ENCODE measurements at regions not wholly inside any gene's neighbourhood (a gene's known extent, or its start where the extent isn't known, plus 50 kb on each side); places are given as distances from the start of the nearest gene placed in this dataset.

DNA sequence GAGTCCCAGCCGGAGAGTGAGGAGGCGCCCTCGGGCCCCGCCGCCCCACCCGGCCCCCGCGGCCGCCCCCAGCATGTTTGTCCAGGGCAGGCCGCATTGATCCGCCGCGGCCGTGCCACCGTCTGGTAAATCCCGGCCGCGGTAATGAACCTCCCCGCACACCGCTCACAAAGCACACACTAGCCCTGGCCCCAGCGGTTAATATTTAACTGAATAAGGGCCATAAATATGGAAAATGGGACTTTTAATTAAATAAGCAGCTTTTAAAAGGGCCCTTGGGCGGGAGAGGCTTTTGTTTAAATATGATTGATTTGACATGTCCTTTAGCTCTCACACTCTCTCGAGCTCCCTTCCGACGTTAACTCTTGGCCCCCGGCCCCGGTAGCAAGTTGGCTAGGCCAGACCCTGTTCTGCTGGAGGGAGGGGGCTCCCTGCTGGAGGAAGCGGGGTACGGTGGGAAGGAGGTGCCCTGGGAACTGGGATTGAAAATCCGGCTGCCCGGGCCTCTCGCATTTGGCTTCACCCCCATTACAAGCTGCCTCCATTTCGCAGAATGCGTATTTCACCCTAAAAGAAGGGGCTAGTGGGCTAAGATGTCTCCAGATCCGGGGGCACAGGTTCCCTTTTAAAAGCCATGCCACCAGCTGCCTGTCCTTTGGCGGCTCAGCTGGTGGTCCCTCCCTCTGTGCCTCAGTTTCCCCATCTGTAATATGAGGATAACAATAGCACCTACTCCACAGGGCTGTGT lies 199.8 kb downstream of the RBM19 start:
- H3K9me3 ChIP-seq (ENCODE audit: control insufficient read depth, insufficient read depth, low read length): no peaks in the 10 kb centered on the region
- H3K4me1 ChIP-seq (ENCODE audit: control insufficient read depth, insufficient read depth, low read length): peaks cover 28% of the 10 kb centered on the region
- WGBS (ENCODE audit: insufficient coverage): 36% methylated on average over 19 of the region's 36 CpGs
- H3K36me3 ChIP-seq (ENCODE audit: control insufficient read depth, insufficient read depth, low read length): no peaks in the 10 kb centered on the region
- no peaks in the 10 kb centered on the region for H3K27me3 ChIP-seq (ENCODE audit: control insufficient read depth, insufficient read depth, low read length)
- peak in 1 of 6 donors; percentile 73 for DNase-seq (ENCODE audit: low read depth in 4 of 6, low spot score in 6 of 6)
- no peak overlapping the region for H3K27ac ChIP-seq (ENCODE audit: low read depth, low read length)
- no peak overlapping the region for H3K4me3 ChIP-seq (ENCODE audit: low read depth, low read length)

DNA sequence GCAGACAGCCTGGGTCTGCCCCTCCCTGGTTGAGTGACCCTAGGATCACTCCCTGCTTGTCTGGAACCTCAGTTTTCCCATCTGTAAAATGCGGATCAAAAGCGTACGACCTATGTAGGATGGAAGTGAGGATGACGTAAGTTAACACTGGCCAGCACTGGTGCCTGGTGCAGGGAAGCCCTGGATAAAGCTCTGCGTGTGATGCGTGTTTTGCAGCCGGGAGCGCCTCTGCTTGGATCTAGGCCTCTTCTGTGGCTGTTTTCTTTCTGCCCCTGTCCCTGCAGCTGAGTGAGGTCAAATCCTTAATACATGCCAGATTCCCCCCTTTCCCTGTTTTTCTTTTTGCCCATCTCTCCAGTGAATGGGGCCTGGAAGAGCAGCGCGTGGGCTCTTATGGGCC lies 201.5 kb downstream of the RBM19 start:
- H3K27ac ChIP-seq (ENCODE audit: low read depth, low read length): no peak overlapping the region
- H3K27me3 ChIP-seq (ENCODE audit: control insufficient read depth, insufficient read depth, low read length): no peaks in the 10 kb centered on the region
- H3K4me1 ChIP-seq (ENCODE audit: control insufficient read depth, insufficient read depth, low read length): peaks cover 28% of the 10 kb centered on the region
- no peak overlapping the region for H3K4me3 ChIP-seq (ENCODE audit: low read depth, low read length)
- DNase-seq (ENCODE audit: low read depth in 4 of 6, low spot score in 6 of 6): no peak
- 89% methylated on average over 10 of the region's 10 CpGs for WGBS (ENCODE audit: insufficient coverage)
- no peaks in the 10 kb centered on the region for H3K36me3 ChIP-seq (ENCODE audit: control insufficient read depth, insufficient read depth, low read length)
- no peaks in the 10 kb centered on the region for H3K9me3 ChIP-seq (ENCODE audit: control insufficient read depth, insufficient read depth, low read length)

DNA sequence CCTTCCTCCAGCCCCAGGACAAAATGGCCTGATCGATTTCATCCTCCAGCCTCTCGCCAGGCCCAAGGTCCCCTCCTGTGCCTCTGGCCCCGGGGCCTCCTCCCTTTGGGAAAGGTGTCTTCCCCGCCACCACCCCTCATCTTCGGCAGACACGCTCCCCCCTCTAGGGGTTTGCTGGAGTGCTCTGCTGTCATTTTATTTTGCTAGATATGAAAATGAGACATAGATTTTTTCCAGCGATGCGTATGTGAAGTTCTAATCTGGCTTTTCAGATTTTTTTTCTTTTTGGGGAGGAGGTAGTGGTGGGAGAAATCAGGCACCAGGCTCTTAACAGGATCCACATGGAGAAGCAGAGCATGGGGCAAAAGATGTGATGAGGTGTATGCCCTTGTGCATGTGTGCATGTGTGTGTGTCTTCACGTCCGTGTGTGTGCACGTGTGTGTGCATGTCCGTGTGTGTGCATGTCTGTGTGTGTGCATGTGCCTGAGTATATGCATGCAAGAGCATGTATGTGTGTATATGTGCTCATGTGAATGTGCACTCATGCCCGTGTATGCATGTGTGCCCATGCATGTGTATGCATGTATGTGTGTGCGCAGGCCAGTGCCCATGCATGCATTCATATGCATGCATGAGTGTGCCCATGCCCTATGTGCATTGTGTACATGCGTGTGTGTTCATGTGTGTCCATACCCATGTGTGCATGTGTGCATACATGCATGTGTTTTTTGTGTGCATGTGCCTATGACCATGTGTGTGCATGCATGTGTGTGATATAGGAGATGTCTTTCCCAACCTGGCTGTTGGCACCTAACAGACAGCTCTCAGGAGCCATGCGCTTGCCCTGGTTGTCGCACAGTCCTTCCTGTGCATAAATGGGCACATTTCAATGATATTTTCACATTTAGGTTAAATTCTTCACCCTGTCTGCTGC lies 203.0 kb downstream of the RBM19 start:
- Histone ChIP-seq H3K27ac (ENCODE audit: low read depth, low read length) (no peak overlapping the region), H3K36me3 (ENCODE audit: control insufficient read depth, insufficient read depth, low read length) (no peaks in the 10 kb centered on the region), H3K9me3 (ENCODE audit: control insufficient read depth, insufficient read depth, low read length) (no peaks in the 10 kb centered on the region), H3K4me3 (ENCODE audit: low read depth, low read length) (no peak overlapping the region), H3K4me1 (ENCODE audit: control insufficient read depth, insufficient read depth, low read length) (peaks cover 19% of the 10 kb centered on the region), H3K27me3 (ENCODE audit: control insufficient read depth, insufficient read depth, low read length) (no peaks in the 10 kb centered on the region)
- peak in 2 of 6 donors; percentile 69 to 74 for DNase-seq (ENCODE audit: low read depth in 4 of 6, low spot score in 6 of 6)
- 57% methylated on average over 10 of the region's 17 CpGs for WGBS (ENCODE audit: insufficient coverage)

DNA sequence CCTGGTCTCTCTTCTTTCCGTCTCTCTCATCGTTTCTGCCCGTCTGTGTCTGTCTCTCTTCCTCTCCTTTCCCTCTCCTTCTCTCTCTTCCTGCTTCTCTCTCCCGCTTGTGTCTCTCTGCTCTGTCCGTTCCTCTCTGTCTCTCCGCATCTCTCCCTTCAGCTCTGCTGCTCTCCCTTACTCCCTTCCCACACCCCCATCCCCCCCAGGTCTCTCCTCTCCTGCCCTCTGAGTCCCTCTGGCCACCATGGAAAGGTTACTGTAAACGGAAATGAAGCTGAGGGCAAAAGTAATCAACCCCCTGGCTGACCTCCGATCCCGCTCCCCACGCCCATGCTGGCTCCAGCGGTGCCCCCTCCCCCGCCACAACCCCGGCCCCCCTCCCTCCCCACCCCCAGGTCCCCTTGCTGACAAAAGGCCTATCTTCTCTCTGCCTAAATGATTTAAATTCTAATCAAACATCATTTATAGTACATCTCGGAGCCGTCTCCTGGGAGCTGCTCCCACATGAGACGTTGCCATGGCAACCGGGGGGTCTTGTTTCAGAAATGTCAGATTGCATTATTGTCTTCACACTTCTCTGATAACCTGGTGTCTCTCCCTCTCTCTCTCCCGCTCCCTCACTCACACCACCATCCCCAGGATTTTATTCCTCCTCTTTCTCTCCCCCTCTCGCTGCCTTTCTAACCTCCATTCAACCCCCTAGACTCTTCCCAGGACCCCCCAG lies 203.8 kb downstream of the RBM19 start:
- DNase-seq (ENCODE audit: low read depth in 4 of 6, low spot score in 6 of 6): peak in 4 of 6 donors; percentile 53 to 96 (median 74)
- peaks cover 20% of the 10 kb centered on the region for H3K4me1 ChIP-seq (ENCODE audit: control insufficient read depth, insufficient read depth, low read length)
- no peaks in the 10 kb centered on the region for H3K36me3 ChIP-seq (ENCODE audit: control insufficient read depth, insufficient read depth, low read length)
- 14% methylated on average over 12 of the region's 19 CpGs for WGBS (ENCODE audit: insufficient coverage)
- no peaks in the 10 kb centered on the region for H3K9me3 ChIP-seq (ENCODE audit: control insufficient read depth, insufficient read depth, low read length)
- H3K27me3 ChIP-seq (ENCODE audit: control insufficient read depth, insufficient read depth, low read length): no peaks in the 10 kb centered on the region
- no peak overlapping the region for H3K27ac ChIP-seq (ENCODE audit: low read depth, low read length)
- no peak overlapping the region for H3K4me3 ChIP-seq (ENCODE audit: low read depth, low read length)

DNA sequence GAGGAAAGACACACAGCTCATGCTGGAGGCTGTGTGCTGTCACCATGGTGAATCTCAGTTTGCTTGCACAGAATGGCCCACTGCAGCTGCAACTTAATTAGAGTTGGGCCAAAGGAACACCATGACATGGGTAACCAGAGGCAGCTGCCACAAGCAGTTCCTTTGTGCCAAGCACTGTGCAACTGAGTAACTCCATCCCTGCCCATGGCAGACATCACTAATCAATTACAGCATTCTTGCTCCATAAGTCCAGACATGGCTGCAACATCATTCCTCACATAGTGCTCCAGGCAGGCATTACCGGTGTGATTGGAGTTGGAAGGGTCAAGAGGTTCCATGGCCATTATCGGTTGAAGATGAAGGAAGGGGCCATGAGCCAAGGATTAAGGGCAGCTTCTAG lies 207.0 kb downstream of the RBM19 start:
- Histone ChIP-seq H3K4me1 (ENCODE audit: control insufficient read depth, insufficient read depth, low read length) (peaks cover 16% of the 10 kb centered on the region), H3K27me3 (ENCODE audit: control insufficient read depth, insufficient read depth, low read length) (no peaks in the 10 kb centered on the region), H3K27ac (ENCODE audit: low read depth, low read length) (no peak overlapping the region), H3K36me3 (ENCODE audit: control insufficient read depth, insufficient read depth, low read length) (no peaks in the 10 kb centered on the region), H3K4me3 (ENCODE audit: low read depth, low read length) (no peak overlapping the region), H3K9me3 (ENCODE audit: control insufficient read depth, insufficient read depth, low read length) (no peaks in the 10 kb centered on the region)
- DNase-seq (ENCODE audit: low read depth in 4 of 6, low spot score in 6 of 6): no peak
- no CpG with 5 or more reads among the region's 2 CpGs for WGBS (ENCODE audit: insufficient coverage)

DNA sequence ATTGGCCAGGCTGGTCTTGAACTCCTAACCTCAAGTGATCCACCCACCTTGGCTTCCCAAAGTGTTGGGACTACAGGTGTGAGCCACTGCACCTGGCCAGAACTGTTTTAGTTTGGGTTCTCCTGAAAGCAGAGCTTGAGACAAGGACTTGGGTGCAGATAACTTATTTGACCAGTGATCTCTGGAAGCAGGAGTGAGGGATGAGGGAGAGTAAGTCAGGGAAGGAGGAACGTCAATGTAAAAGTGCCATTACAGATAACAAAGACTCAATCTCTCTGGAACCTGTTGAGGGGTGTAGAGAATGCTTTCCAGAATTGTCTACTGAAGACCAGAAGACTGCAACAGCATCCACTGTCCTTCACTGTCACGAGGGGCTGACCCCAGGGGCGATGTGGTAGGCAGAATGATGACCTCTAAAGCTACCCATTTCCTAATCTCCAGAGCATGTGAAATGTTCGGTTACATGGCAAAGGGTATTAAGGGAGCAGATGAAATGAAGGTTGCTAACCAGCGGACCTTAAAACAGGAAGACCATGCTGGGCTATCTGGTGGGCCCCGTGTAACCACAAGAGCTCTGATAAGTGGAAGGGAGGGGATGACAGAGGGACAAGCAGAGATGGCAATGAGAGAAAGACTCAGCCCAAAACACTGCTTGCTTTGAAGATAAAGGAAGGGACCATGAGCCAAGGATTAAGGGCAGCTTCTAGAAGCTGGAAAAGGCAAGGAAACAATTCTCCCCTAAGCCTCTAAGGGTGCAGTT lies 207.8 kb downstream of the RBM19 start:
- no peak for DNase-seq (ENCODE audit: low read depth in 4 of 6, low spot score in 6 of 6)
- peaks cover 16% of the 10 kb centered on the region for H3K4me1 ChIP-seq (ENCODE audit: control insufficient read depth, insufficient read depth, low read length)
- no peaks in the 10 kb centered on the region for H3K27me3 ChIP-seq (ENCODE audit: control insufficient read depth, insufficient read depth, low read length)
- H3K9me3 ChIP-seq (ENCODE audit: control insufficient read depth, insufficient read depth, low read length): no peaks in the 10 kb centered on the region
- H3K27ac ChIP-seq (ENCODE audit: low read depth, low read length): no peak overlapping the region
- H3K36me3 ChIP-seq (ENCODE audit: control insufficient read depth, insufficient read depth, low read length): no peaks in the 10 kb centered on the region
- H3K4me3 ChIP-seq (ENCODE audit: low read depth, low read length): no peak overlapping the region
- WGBS (ENCODE audit: insufficient coverage): 100% methylated on average over 1 of the region's 6 CpGs

DNA sequence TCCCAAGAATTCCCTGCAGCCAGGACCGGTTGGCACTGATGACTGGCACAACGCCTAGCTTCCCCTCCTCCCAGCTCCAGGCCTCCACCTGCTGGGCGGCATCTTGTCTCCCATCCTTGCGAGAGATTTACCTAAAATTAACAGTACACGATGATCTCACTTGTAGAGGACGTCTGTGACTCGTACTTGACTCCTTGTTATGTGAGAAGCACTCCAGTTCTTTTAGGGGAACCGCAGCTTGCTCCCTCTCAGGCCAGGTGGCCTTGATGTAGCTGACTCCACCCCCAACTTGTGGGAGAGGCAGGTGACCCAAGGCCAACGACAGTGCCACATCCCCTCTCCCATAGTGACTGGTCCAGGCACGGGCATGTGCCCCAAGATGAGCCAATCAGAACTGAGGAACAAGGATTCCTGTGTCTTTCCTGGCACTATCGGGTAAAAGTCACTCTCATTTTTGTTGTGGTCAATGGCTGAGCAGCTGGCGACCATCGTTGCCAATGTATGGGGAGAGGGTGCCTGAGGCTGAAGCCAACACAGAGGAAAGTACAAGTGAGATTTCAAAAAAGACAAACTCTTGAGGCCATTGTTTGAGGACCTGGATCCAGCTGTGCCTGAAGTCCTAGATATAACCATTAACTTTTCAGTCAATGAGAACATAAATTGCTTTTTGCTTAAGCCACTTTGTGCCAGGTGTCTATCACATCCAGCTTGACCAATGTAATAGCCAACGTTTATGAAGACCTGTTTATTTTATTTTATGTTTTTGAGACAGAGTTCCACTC lies 208.7 kb downstream of the RBM19 start:
- peaks cover 8% of the 10 kb centered on the region for H3K4me1 ChIP-seq (ENCODE audit: control insufficient read depth, insufficient read depth, low read length)
- no peaks in the 10 kb centered on the region for H3K36me3 ChIP-seq (ENCODE audit: control insufficient read depth, insufficient read depth, low read length)
- 36% methylated on average over 9 of the region's 14 CpGs for WGBS (ENCODE audit: insufficient coverage)
- H3K27me3 ChIP-seq (ENCODE audit: control insufficient read depth, insufficient read depth, low read length): no peaks in the 10 kb centered on the region
- H3K27ac ChIP-seq (ENCODE audit: low read depth, low read length): no peak overlapping the region
- no peak overlapping the region for H3K4me3 ChIP-seq (ENCODE audit: low read depth, low read length)
- DNase-seq (ENCODE audit: low read depth in 4 of 6, low spot score in 6 of 6): peak in 2 of 6 donors; percentile 79 to 91
- H3K9me3 ChIP-seq (ENCODE audit: control insufficient read depth, insufficient read depth, low read length): no peaks in the 10 kb centered on the region

DNA sequence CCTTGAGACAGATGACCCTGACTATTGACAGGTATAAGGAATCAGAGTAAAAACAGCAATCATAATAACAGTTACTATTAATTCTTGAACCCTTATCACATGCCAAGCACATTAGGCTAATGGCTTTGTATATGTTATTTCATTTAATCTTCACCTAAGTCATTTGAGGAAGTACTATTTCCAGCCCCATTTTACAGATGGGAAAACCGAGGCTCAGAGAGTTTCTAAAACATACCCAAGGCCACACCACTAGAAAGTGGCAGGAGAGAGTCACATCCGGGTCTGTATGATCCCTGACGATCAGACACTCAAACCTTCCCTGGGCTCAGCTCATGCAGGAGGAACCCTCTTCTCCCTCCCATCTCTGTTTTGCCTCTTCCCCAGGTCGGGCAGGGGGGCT lies 209.5 kb downstream of the RBM19 start:
- Histone ChIP-seq H3K27me3 (ENCODE audit: control insufficient read depth, insufficient read depth, low read length) (no peaks in the 10 kb centered on the region), H3K4me3 (ENCODE audit: low read depth, low read length) (no peak overlapping the region), H3K27ac (ENCODE audit: low read depth, low read length) (no peak overlapping the region), H3K4me1 (ENCODE audit: control insufficient read depth, insufficient read depth, low read length) (peaks cover 4% of the 10 kb centered on the region), H3K9me3 (ENCODE audit: control insufficient read depth, insufficient read depth, low read length) (no peaks in the 10 kb centered on the region), H3K36me3 (ENCODE audit: control insufficient read depth, insufficient read depth, low read length) (no peaks in the 10 kb centered on the region)
- DNase-seq (ENCODE audit: low read depth in 4 of 6, low spot score in 6 of 6): no peak
- WGBS (ENCODE audit: insufficient coverage): 40% methylated on average over 3 of the region's 4 CpGs

Measured in spinal cord (tissue), 9 donors.